ENCODE measurements at regions not wholly inside any gene's neighbourhood (a gene's known extent, or its start where the extent isn't known, plus 50 kb on each side); places are given as distances from the start of the nearest gene placed in this dataset.

GRCh38 chr6:111990214-111990613, 63.7 kb upstream of the CCN6 start:
- Histone ChIP-seq H3K4me1 (ENCODE audit: control insufficient read depth in 2 of 2, insufficient read depth in 2 of 2, low read length in 2 of 2) (peaks cover 54 to 90% of the 10 kb centered on the region in 2 donors), H3K36me3 (ENCODE audit: control insufficient read depth in 2 of 3, insufficient read depth in 3 of 3, low read length in 3 of 3) (no peaks in the 10 kb centered on the region), H3K9me3 (ENCODE audit: control insufficient read depth in 2 of 3, low read length in 3 of 3) (no peaks in the 10 kb centered on the region), H3K27me3 (ENCODE audit: control insufficient read depth in 2 of 2, insufficient read depth in 2 of 2, low read length in 2 of 2) (no peaks in the 10 kb centered on the region), H3K4me3 (ENCODE audit: low read length) (no peak overlapping the region), H3K27ac (ENCODE audit: low read depth, low read length) (peak overlapping the region; percentile 67)
- peak; percentile 39 for ATAC-seq
- ChIA-PET CTCF (interaction anchor here (1.2 to 1.6 kb wide), 5 partner anchors 12 to 280 kb away, joined by 3 to 11 read pairs (median 6); partner anchors contain the start of gene FYN), POLR2A (interaction anchor here (1.2 to 8.7 kb wide), 9 partner anchors 9 to 212 kb away, joined by 3 to 147 read pairs (median 4); partner anchors contain the start of gene FYN)
- peak overlapping the region; percentile 79 to 98 (median 96) for H3K27ac Mint-ChIP-seq
- intact Hi-C loops (cut with micrococcal nuclease) = loop anchor here (1.0 to 10.0 kb wide), 2 partner anchors 17 to 155 kb away; no protein-coding TSS in a partner anchor
- H3K36me3 Mint-ChIP-seq = peaks cover 0 to 17% (median 0%) of the 10 kb centered on the region in 5 donors
- peaks cover 0 to 15% (median 0%) of the 10 kb centered on the region in 11 donors for H3K9me3 Mint-ChIP-seq
- no peaks in the 10 kb centered on the region for H3K27me3 Mint-ChIP-seq
- peaks cover 66 to 100% (median 97%) of the 10 kb centered on the region in 7 donors for H3K4me1 Mint-ChIP-seq
- H3K4me3 Mint-ChIP-seq = peak overlapping the region; percentile 32 to 79 (median 66)
- DNase-seq = no peak

- CTCF ChIA-PET = interaction anchor here (0.9 to 3.9 kb wide), 11 partner anchors 10 to 283 kb away, joined by 3 to 26 read pairs (median 4); partner anchors contain the start of gene FYN
- Histone ChIP-seq H3K27me3 (ENCODE audit: control insufficient read depth in 2 of 2, insufficient read depth in 2 of 2, low read length in 2 of 2) (no peaks in the 10 kb centered on the region), H3K9me3 (ENCODE audit: control insufficient read depth in 2 of 3, low read length in 3 of 3) (no peaks in the 10 kb centered on the region), H3K27ac (ENCODE audit: low read depth, low read length) (peak overlapping the region; percentile 67), H3K4me3 (ENCODE audit: low read length) (peak overlapping the region; percentile 6), H3K36me3 (ENCODE audit: control insufficient read depth in 2 of 3, insufficient read depth in 3 of 3, low read length in 3 of 3) (no peaks in the 10 kb centered on the region), H3K4me1 (ENCODE audit: control insufficient read depth in 2 of 2, insufficient read depth in 2 of 2, low read length in 2 of 2) (peaks cover 45 to 88% of the 10 kb centered on the region in 2 donors)
- peaks cover 0 to 14% (median 0%) of the 10 kb centered on the region in 5 donors for H3K36me3 Mint-ChIP-seq
- ATAC-seq (peak; percentile 67), DNase-seq (peak in 6 of 9 donors; percentile 38 to 66 (median 47))
- peaks cover 71 to 100% (median 92%) of the 10 kb centered on the region in 7 donors for H3K4me1 Mint-ChIP-seq
- H3K4me3 Mint-ChIP-seq = peak overlapping the region; percentile 32 to 66 (median 58)
- intact Hi-C loops (cut with micrococcal nuclease) = loop anchor here in 1 of 2 donors (1.0 to 10.0 kb wide), 5 partner anchors 20 to 734 kb away; partner anchors contain the start of gene FYN
- H3K27ac Mint-ChIP-seq = peak overlapping the region; percentile 74 to 98 (median 92)
- H3K9me3 Mint-ChIP-seq = peaks cover 0 to 7% (median 0%) of the 10 kb centered on the region in 11 donors
- H3K27me3 Mint-ChIP-seq = no peaks in the 10 kb centered on the region
- POLR2A ChIA-PET = interaction anchor here (0.6 to 3.3 kb wide), 19 partner anchors 9 to 1118 kb away, joined by 3 to 48 read pairs (median 4); partner anchors contain the start of gene FYN
Measured at GRCh38 chr6:111992851-111993250, 61.1 kb upstream of the CCN6 start.

- peaks cover 0 to 7% (median 0%) of the 10 kb centered on the region in 11 donors for H3K9me3 Mint-ChIP-seq
- H3K4me3 Mint-ChIP-seq = peak overlapping the region in 9 of 10 donors; percentile 32 to 74 (median 61)
- intact Hi-C loops (cut with micrococcal nuclease) = loop anchor here in 1 of 2 donors (1.0 to 10.0 kb wide), 5 partner anchors 21 to 734 kb away; partner anchors contain the start of gene FYN
- DNase-seq = no peak
- H3K9me3 ChIP-seq (ENCODE audit: control insufficient read depth in 2 of 3, low read length in 3 of 3) = no peaks in the 10 kb centered on the region
- H3K4me3 ChIP-seq (ENCODE audit: low read length) = no peak overlapping the region
- H3K27ac Mint-ChIP-seq = peak overlapping the region; percentile 74 to 98 (median 92)
- no peaks in the 10 kb centered on the region for H3K27me3 ChIP-seq (ENCODE audit: control insufficient read depth in 2 of 2, insufficient read depth in 2 of 2, low read length in 2 of 2)
- POLR2A ChIA-PET = interaction anchor here (0.6 to 3.3 kb wide), 21 partner anchors 9 to 1118 kb away, joined by 3 to 48 read pairs (median 4); partner anchors contain the start of gene FYN
- H3K36me3 ChIP-seq (ENCODE audit: control insufficient read depth in 2 of 3, insufficient read depth in 3 of 3, low read length in 3 of 3) = no peaks in the 10 kb centered on the region
- peaks cover 0 to 13% (median 0%) of the 10 kb centered on the region in 5 donors for H3K36me3 Mint-ChIP-seq
- peaks cover 45 to 83% of the 10 kb centered on the region in 2 donors for H3K4me1 ChIP-seq (ENCODE audit: control insufficient read depth in 2 of 2, insufficient read depth in 2 of 2, low read length in 2 of 2)
- H3K27ac ChIP-seq (ENCODE audit: low read depth, low read length) = peak overlapping the region; percentile 67
- peaks cover 66 to 99% (median 87%) of the 10 kb centered on the region in 7 donors for H3K4me1 Mint-ChIP-seq
- CTCF ChIA-PET = interaction anchor here (0.9 to 3.9 kb wide), 10 partner anchors 10 to 283 kb away, joined by 3 to 26 read pairs (median 4); partner anchors contain the start of gene FYN
- ATAC-seq = no peak
- no peaks in the 10 kb centered on the region for H3K27me3 Mint-ChIP-seq
Measured at GRCh38 chr6:111993342-111993741, 60.6 kb upstream of the CCN6 start.

DNA sequence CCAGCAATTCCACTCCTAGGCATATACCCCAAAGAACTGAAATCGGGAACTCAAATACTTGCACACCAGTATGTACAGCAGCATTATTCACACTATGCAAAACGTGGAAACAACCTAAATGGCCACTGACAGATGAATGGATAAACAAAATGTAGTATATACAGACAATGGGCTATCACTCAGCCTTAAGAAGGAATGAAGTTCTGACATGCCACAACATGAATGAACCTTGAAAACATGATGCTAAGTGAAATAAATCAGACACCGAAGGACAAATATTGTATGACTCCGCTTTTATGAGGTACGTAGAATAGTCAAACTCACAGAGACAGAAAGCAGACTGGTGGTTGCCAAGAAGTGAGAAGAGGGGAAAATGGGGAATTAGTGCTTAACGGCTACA, 59.1 kb upstream of the CCN6 start:
- Histone ChIP-seq H3K27ac (ENCODE audit: low read depth, low read length) (no peak overlapping the region), H3K27me3 (ENCODE audit: control insufficient read depth in 2 of 2, insufficient read depth in 2 of 2, low read length in 2 of 2) (no peaks in the 10 kb centered on the region), H3K36me3 (ENCODE audit: control insufficient read depth in 2 of 3, insufficient read depth in 3 of 3, low read length in 3 of 3) (no peaks in the 10 kb centered on the region), H3K4me1 (ENCODE audit: control insufficient read depth in 2 of 2, insufficient read depth in 2 of 2, low read length in 2 of 2) (peaks cover 32 to 68% of the 10 kb centered on the region in 2 donors), H3K9me3 (ENCODE audit: control insufficient read depth in 2 of 3, low read length in 3 of 3) (no peaks in the 10 kb centered on the region), H3K4me3 (ENCODE audit: low read length) (no peak overlapping the region)
- intact Hi-C loops (cut with micrococcal nuclease) = loop anchor here (5.0 to 10.0 kb wide), 4 partner anchors 42 to 512 kb away; partner anchors contain the start of genes REV3L (in 1 of the 2) and TRAF3IP2 (in 1 of the 2)
- Mint-ChIP-seq H3K36me3 (peaks cover 0 to 5% (median 0%) of the 10 kb centered on the region in 5 donors), H3K4me1 (peaks cover 52 to 88% (median 72%) of the 10 kb centered on the region in 7 donors), H3K27ac (peak overlapping the region; percentile 50 to 96 (median 91)), H3K4me3 (peak overlapping the region in 3 of 10 donors; percentile 1 to 43 (median 38)), H3K9me3 (peaks cover 0 to 7% (median 0%) of the 10 kb centered on the region in 11 donors), H3K27me3 (no peaks in the 10 kb centered on the region)
- POLR2A ChIA-PET = interaction anchor here (1.0 to 1.5 kb wide), 4 partner anchors 120 to 285 kb away, joined by 3 to 5 read pairs (median 3); no protein-coding TSS in a partner anchor
- DNase-seq = no peak
- no peak for ATAC-seq
- CTCF ChIA-PET = interaction anchor here (2.3 to 3.9 kb wide), 4 partner anchors 21 to 285 kb away, joined by 12 to 26 read pairs (median 22); partner anchors contain the start of gene FYN

- Histone ChIP-seq H3K9me3 (ENCODE audit: control insufficient read depth in 2 of 3, low read length in 3 of 3) (no peaks in the 10 kb centered on the region), H3K4me3 (ENCODE audit: low read length) (no peak overlapping the region), H3K27me3 (ENCODE audit: control insufficient read depth in 2 of 2, insufficient read depth in 2 of 2, low read length in 2 of 2) (no peaks in the 10 kb centered on the region), H3K36me3 (ENCODE audit: control insufficient read depth in 2 of 3, insufficient read depth in 3 of 3, low read length in 3 of 3) (no peaks in the 10 kb centered on the region), H3K4me1 (ENCODE audit: control insufficient read depth in 2 of 2, insufficient read depth in 2 of 2, low read length in 2 of 2) (peaks cover 26 to 62% of the 10 kb centered on the region in 2 donors), H3K27ac (ENCODE audit: low read depth, low read length) (no peak overlapping the region)
- intact Hi-C loops (cut with micrococcal nuclease) = loop anchor here (5.0 to 10.0 kb wide), 4 partner anchors 43 to 513 kb away; partner anchors contain the start of genes REV3L (in 1 of the 2) and TRAF3IP2 (in 1 of the 2)
- peak overlapping the region in 7 of 9 donors; percentile 51 to 96 (median 91) for H3K27ac Mint-ChIP-seq
- peaks cover 46 to 82% (median 66%) of the 10 kb centered on the region in 7 donors for H3K4me1 Mint-ChIP-seq
- DNase-seq (no peak), ATAC-seq (no peak)
- POLR2A ChIA-PET = interaction anchor here (0.6 to 1.0 kb wide), 3 partner anchors 25 to 563 kb away, joined by 3 to 6 read pairs (median 5); no protein-coding TSS in a partner anchor
- peaks cover 0 to 2% (median 0%) of the 10 kb centered on the region in 11 donors for H3K9me3 Mint-ChIP-seq
- no peaks in the 10 kb centered on the region for H3K27me3 Mint-ChIP-seq
- CTCF ChIA-PET = interaction anchor here (1.4 to 3.8 kb wide), 6 partner anchors 12 to 286 kb away, joined by 4 to 25 read pairs (median 15); partner anchors contain the start of gene FYN
- H3K4me3 Mint-ChIP-seq = peak overlapping the region in 1 of 10 donors; percentile 91
- H3K36me3 Mint-ChIP-seq = peaks cover 0 to 2% (median 0%) of the 10 kb centered on the region in 5 donors
Measured at GRCh38 chr6:111995404-111995803, 58.5 kb upstream of the CCN6 start.

Measured in naive thymus-derived CD4-positive, alpha-beta T cell (primary cell).